ENCODE measurements at regions not wholly inside any gene's neighbourhood (a gene's known extent, or its start where the extent isn't known, plus 50 kb on each side); places are given as distances from the start of the nearest gene placed in this dataset.

DNA sequence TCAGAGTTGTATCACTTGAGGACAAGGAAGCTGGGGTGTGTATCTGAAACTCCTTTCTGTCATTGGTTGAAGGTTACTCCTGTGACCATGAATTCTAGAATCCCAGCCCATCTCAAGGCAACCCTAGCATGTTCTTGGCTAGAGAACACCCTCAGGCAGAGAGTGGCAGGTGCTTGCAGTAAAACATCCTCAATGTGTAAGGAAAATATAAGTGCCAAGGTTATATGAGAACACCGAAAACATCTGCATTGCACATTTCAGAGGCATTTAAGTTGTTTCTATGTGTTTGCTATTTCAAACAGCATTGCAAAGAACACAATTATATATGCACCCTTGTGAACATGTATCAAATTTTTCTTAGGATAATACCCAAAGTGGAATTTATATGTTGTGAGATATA, 471.9 kb downstream of the USP25 start:
- Mint-ChIP-seq H3K27ac (no peak overlapping the region), H3K36me3 (ENCODE audit: low read depth) (no peaks in the 10 kb centered on the region), H3K4me1 (no peaks in the 10 kb centered on the region; the same call in 2 of the 3 replicates), H3K27me3 (ENCODE audit: insufficient read depth, low read depth, poor library complexity) (no peaks in the 10 kb centered on the region), H3K9me3 (peaks cover 4% of the 10 kb centered on the region; the same call in 1 of the 3 replicates), H3K4me3 (no peak overlapping the region)
- Histone ChIP-seq H3K27me3 (ENCODE audit: insufficient read depth) (no peaks in the 10 kb centered on the region), H3K36me3 (ENCODE audit: insufficient read depth) (no peaks in the 10 kb centered on the region), H3K4me2 (no peak overlapping the region), H3K27ac (ENCODE audit: low read depth) (no peak overlapping the region), H3K4me3 (no peak overlapping the region), H3K9me2 (ENCODE audit: insufficient read depth) (no peaks in the 10 kb centered on the region), H2AFZ (no peak overlapping the region), H3F3A (replicated peaks; ENCODE audit: low read depth) (no peaks in the 10 kb centered on the region), H3K79me2 (replicated peaks; ENCODE audit: insufficient read depth) (no peaks in the 10 kb centered on the region), H3K4me1 (ENCODE audit: insufficient read depth) (no peaks in the 10 kb centered on the region), H4K20me1 (replicated peaks; ENCODE audit: insufficient read depth) (no peaks in the 10 kb centered on the region)
- ATAC-seq: no peak
- DNase-seq (ENCODE audit: low spot score): no peak
- TF ChIP-seq, protein P1, sequence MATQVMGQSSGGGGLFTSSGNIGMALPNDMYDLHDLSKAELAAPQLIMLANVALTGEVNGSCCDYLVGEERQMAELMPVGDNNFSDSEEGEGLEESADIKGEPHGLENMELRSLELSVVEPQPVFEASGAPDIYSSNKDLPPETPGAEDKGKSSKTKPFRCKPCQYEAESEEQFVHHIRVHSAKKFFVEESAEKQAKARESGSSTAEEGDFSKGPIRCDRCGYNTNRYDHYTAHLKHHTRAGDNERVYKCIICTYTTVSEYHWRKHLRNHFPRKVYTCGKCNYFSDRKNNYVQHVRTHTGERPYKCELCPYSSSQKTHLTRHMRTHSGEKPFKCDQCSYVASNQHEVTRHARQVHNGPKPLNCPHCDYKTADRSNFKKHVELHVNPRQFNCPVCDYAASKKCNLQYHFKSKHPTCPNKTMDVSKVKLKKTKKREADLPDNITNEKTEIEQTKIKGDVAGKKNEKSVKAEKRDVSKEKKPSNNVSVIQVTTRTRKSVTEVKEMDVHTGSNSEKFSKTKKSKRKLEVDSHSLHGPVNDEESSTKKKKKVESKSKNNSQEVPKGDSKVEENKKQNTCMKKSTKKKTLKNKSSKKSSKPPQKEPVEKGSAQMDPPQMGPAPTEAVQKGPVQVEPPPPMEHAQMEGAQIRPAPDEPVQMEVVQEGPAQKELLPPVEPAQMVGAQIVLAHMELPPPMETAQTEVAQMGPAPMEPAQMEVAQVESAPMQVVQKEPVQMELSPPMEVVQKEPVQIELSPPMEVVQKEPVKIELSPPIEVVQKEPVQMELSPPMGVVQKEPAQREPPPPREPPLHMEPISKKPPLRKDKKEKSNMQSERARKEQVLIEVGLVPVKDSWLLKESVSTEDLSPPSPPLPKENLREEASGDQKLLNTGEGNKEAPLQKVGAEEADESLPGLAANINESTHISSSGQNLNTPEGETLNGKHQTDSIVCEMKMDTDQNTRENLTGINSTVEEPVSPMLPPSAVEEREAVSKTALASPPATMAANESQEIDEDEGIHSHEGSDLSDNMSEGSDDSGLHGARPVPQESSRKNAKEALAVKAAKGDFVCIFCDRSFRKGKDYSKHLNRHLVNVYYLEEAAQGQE (IDR thresholded peaks at IDR 0.05; ENCODE audit: unreplicated experiment): no peak
- TF ChIP-seq, protein P2, sequence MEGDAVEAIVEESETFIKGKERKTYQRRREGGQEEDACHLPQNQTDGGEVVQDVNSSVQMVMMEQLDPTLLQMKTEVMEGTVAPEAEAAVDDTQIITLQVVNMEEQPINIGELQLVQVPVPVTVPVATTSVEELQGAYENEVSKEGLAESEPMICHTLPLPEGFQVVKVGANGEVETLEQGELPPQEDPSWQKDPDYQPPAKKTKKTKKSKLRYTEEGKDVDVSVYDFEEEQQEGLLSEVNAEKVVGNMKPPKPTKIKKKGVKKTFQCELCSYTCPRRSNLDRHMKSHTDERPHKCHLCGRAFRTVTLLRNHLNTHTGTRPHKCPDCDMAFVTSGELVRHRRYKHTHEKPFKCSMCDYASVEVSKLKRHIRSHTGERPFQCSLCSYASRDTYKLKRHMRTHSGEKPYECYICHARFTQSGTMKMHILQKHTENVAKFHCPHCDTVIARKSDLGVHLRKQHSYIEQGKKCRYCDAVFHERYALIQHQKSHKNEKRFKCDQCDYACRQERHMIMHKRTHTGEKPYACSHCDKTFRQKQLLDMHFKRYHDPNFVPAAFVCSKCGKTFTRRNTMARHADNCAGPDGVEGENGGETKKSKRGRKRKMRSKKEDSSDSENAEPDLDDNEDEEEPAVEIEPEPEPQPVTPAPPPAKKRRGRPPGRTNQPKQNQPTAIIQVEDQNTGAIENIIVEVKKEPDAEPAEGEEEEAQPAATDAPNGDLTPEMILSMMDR (conservative IDR thresholded peaks at IDR 0.05; ENCODE audit: low read depth in 2 of 2): no peak
- no peak for TF ChIP-seq STAT1 (IDR thresholded peaks at IDR 0.05; ENCODE audit: unreplicated experiment)
- no peak for TF ChIP-seq EZH2phosphoT487 (IDR thresholded peaks at IDR 0.05; ENCODE audit: unreplicated experiment)
- TF ChIP-seq CREB1 (CRISPR knock-in tag; IDR thresholded peaks at IDR 0.05; ENCODE audit: low read depth): no peak
- no peak for TF ChIP-seq JUNB (IDR thresholded peaks at IDR 0.05; ENCODE audit: unreplicated experiment)
- no peak for TF ChIP-seq NANOG (IDR thresholded peaks at IDR 0.05; ENCODE audit: borderline replicate concordance)
- no peak for TF ChIP-seq ZNF331 (CRISPR knock-in tag; IDR thresholded peaks at IDR 0.05; ENCODE audit: low read depth)
- TF ChIP-seq, protein P3, sequence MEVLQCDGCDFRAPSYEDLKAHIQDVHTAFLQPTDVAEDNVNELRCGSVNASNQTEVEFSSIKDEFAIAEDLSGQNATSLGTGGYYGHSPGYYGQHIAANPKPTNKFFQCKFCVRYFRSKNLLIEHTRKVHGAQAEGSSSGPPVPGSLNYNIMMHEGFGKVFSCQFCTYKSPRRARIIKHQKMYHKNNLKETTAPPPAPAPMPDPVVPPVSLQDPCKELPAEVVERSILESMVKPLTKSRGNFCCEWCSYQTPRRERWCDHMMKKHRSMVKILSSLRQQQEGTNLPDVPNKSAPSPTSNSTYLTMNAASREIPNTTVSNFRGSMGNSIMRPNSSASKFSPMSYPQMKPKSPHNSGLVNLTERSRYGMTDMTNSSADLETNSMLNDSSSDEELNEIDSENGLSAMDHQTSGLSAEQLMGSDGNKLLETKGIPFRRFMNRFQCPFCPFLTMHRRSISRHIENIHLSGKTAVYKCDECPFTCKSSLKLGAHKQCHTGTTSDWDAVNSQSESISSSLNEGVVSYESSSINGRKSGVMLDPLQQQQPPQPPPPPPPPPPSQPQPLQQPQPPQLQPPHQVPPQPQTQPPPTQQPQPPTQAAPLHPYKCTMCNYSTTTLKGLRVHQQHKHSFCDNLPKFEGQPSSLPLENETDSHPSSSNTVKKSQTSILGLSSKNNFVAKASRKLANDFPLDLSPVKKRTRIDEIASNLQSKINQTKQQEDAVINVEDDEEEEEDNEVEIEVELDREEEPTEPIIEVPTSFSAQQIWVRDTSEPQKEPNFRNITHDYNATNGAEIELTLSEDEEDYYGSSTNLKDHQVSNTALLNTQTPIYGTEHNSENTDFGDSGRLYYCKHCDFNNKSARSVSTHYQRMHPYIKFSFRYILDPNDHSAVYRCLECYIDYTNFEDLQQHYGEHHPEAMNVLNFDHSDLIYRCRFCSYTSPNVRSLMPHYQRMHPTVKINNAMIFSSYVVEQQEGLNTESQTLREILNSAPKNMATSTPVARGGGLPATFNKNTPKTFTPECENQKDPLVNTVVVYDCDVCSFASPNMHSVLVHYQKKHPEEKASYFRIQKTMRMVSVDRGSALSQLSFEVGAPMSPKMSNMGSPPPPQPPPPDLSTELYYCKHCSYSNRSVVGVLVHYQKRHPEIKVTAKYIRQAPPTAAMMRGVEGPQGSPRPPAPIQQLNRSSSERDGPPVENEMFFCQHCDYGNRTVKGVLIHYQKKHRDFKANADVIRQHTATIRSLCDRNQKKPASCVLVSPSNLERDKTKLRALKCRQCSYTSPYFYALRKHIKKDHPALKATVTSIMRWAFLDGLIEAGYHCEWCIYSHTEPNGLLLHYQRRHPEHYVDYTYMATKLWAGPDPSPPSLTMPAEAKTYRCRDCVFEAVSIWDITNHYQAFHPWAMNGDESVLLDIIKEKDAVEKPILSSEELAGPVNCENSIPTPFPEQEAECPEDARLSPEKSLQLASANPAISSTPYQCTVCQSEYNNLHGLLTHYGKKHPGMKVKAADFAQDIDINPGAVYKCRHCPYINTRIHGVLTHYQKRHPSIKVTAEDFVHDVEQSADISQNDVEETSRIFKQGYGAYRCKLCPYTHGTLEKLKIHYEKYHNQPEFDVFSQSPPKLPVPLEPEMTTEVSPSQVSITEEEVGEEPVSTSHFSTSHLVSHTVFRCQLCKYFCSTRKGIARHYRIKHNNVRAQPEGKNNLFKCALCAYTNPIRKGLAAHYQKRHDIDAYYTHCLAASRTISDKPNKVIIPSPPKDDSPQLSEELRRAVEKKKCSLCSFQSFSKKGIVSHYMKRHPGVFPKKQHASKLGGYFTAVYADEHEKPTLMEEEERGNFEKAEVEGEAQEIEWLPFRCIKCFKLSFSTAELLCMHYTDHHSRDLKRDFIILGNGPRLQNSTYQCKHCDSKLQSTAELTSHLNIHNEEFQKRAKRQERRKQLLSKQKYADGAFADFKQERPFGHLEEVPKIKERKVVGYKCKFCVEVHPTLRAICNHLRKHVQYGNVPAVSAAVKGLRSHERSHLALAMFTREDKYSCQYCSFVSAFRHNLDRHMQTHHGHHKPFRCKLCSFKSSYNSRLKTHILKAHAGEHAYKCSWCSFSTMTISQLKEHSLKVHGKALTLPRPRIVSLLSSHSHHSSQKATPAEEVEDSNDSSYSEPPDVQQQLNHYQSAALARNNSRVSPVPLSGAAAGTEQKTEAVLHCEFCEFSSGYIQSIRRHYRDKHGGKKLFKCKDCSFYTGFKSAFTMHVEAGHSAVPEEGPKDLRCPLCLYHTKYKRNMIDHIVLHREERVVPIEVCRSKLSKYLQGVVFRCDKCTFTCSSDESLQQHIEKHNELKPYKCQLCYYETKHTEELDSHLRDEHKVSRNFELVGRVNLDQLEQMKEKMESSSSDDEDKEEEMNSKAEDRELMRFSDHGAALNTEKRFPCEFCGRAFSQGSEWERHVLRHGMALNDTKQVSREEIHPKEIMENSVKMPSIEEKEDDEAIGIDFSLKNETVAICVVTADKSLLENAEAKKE (CRISPR knock-in tag; IDR thresholded peaks at IDR 0.05): no peak
- TF ChIP-seq POLR2AphosphoS5 (IDR thresholded peaks at IDR 0.05; ENCODE audit: low read depth): no peak
- TF ChIP-seq, protein P4, sequence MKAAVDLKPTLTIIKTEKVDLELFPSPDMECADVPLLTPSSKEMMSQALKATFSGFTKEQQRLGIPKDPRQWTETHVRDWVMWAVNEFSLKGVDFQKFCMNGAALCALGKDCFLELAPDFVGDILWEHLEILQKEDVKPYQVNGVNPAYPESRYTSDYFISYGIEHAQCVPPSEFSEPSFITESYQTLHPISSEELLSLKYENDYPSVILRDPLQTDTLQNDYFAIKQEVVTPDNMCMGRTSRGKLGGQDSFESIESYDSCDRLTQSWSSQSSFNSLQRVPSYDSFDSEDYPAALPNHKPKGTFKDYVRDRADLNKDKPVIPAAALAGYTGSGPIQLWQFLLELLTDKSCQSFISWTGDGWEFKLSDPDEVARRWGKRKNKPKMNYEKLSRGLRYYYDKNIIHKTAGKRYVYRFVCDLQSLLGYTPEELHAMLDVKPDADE (IDR thresholded peaks at IDR 0.05): no peak
- TF ChIP-seq ZNF114 (CRISPR knock-in tag; IDR thresholded peaks at IDR 0.05): no peak
- no peak for TF ChIP-seq EZH2 (IDR thresholded peaks at IDR 0.05; ENCODE audit: low read depth, unreplicated experiment)

Measured in GM23338 (cell line).